H1 (cell line): ENCODE measurements at regions not wholly inside any gene's neighbourhood (a gene's known extent, or its start where the extent isn't known, plus 50 kb on each side); places are given as distances from the start of the nearest gene placed in this dataset.

Source experiments
- CTCF ChIA-PET: fragments of 300-600 bp; sonication (Branson Sonifier 250); formaldehyde crosslinking; loops from one replicate; lab custom pipeline; 2021; ENCODE audit not compliant: partially characterized antibody; lab: Charles Lee
- POLR2A ChIA-PET: fragments of 300-600 bp; sonication (Branson Sonifier 250); formaldehyde crosslinking; loops from one replicate; lab custom pipeline; 2021; ENCODE audit warnings: inconsistent platforms; ENCODE audit not compliant: partially characterized antibody; lab: Charles Lee
- DNase-seq, 2 experiments: peaks; one replicate each; pipeline versions ENCODE4 v3.0.0 to v3.0.0-alpha.2; 2010 to 2022; ENCODE audit warnings: low spot score in 2 of 2, low read depth in 1 of 2, mixed read lengths in 1 of 2
- FAIRE-seq: peaks from 2 replicates; lab custom pipeline; 2011; peaks lifted over from hg19 to GRCh38; lab: Jason Lieb, UNC
- H2AFZ ChIP-seq: 2 replicates; pipeline ENCODE4 v1.8.1; 2012; ENCODE audit warnings: low read length, inconsistent platforms
- H2AK5ac ChIP-seq: 2 replicates; pipeline ENCODE4 v1.6.1; 2013; ENCODE audit warnings: low read depth, low read length
- H2BK120ac ChIP-seq: replicated peaks from 2 replicates; pipeline ENCODE3; 2013; ENCODE audit warnings: low read depth, low read length, inconsistent platforms
- H2BK12ac ChIP-seq: 2 replicates; pipeline ENCODE4 v1.6.1; 2013; ENCODE audit warnings: low read depth, low read length
- H2BK15ac ChIP-seq: 2 replicates; pipeline ENCODE4 v1.6.1; 2013; ENCODE audit warnings: low read length
- H2BK20ac ChIP-seq: 2 replicates; pipeline ENCODE4 v1.6.1; 2013; ENCODE audit warnings: low read length
- H2BK5ac ChIP-seq: 2 replicates; pipeline ENCODE4 v1.6.1; 2013; ENCODE audit warnings: low read depth, low read length
- H3K14ac ChIP-seq: 2 replicates; pipeline ENCODE4 v1.6.1; 2013; ENCODE audit warnings: inconsistent platforms; ENCODE audit not compliant: insufficient read length
- H3K18ac ChIP-seq: 2 replicates; pipeline ENCODE4 v1.6.1; 2013; ENCODE audit warnings: low read length; ENCODE audit errors: extremely low read depth
- H3K23ac ChIP-seq: 2 replicates; pipeline ENCODE4 v1.6.1; 2013; ENCODE audit warnings: inconsistent platforms; ENCODE audit not compliant: insufficient read length
- H3K23me2 ChIP-seq: 2 replicates; pipeline ENCODE4 v1.6.1; 2013; ENCODE audit warnings: low read depth, low read length
- H3K27ac ChIP-seq: 2 replicates; pipeline ENCODE4 v1.6.1; 2011; ENCODE audit warnings: low read depth, low read length, inconsistent platforms
- H3K27me3 ChIP-seq, 4 experiments: replicated peaks in 1 of 4; 1 replicate in 1 of 4; 2 replicates in 3 of 4; pipeline versions ENCODE4 v1.6.1 to v1.8.1; 2011 to 2013; ENCODE audit warnings: low read length in 3 of 4, mild to moderate bottlenecking in 3 of 4, inconsistent platforms in 2 of 4, mixed read lengths in 2 of 4, moderate library complexity in 1 of 4; ENCODE audit not compliant: control insufficient read depth in 3 of 4, insufficient read depth in 3 of 4; ENCODE audit errors: extremely low read depth in 1 of 4
- H3K36me3 ChIP-seq, 4 experiments: 2 replicates each; pipeline versions ENCODE4 v1.6.1 to v1.8.1; 2011 to 2013; ENCODE audit warnings: mild to moderate bottlenecking in 4 of 4, low read length in 3 of 4, moderate library complexity in 2 of 4, control low read depth in 1 of 4, inconsistent platforms in 1 of 4; ENCODE audit not compliant: insufficient read depth in 4 of 4, control insufficient read depth in 2 of 4
- H3K4ac ChIP-seq: replicated peaks from 2 replicates; pipeline ENCODE3; 2013; ENCODE audit warnings: low read length, low read depth, mixed read lengths, inconsistent platforms; ENCODE audit not compliant: insufficient read length
- H3K4me1 ChIP-seq, 4 experiments: replicated peaks in 1 of 4; 1 replicate in 1 of 4; 2 replicates in 3 of 4; pipeline versions ENCODE4 v1.6.1 to v1.8.1; 2011 to 2013; ENCODE audit warnings: low read length in 3 of 4, inconsistent platforms in 2 of 4, mixed read lengths in 1 of 4; ENCODE audit not compliant: insufficient read depth in 4 of 4, control insufficient read depth in 3 of 4
- H3K4me2 ChIP-seq, 2 experiments: 2 replicates each; pipeline versions ENCODE4 v1.6.1 to v1.8.1; 2011 to 2013; ENCODE audit warnings: low read depth in 2 of 2, low read length in 2 of 2, control low read depth in 1 of 2, inconsistent platforms in 1 of 2, mild to moderate bottlenecking in 1 of 2; ENCODE audit not compliant: insufficient read depth in 1 of 2
- H3K4me3 ChIP-seq, 4 experiments: fragments of 200-600, 300-600 bp in 1 of 4; sonication (generic), shearing (Covaris generic), sonication (Bioruptor Twin) in 1 of 4; 2 replicates each; pipeline versions ENCODE4 v1.5.1 to v1.8.1; 2011 to 2016; ENCODE audit warnings: low read length in 4 of 4, low read depth in 3 of 4, control low read depth in 2 of 4, inconsistent platforms in 2 of 4, mild to moderate bottlenecking in 2 of 4, mixed read lengths in 1 of 4, moderate library complexity in 1 of 4; ENCODE audit not compliant: insufficient read depth in 2 of 4; ENCODE audit errors: extremely low read depth in 1 of 4
- H3K56ac ChIP-seq: replicated peaks from 2 replicates; pipeline ENCODE3; 2013; ENCODE audit warnings: low read depth, mild to moderate bottlenecking, mixed read lengths, low read length, inconsistent platforms; ENCODE audit not compliant: insufficient read length
- H3K79me1 ChIP-seq: 2 replicates; pipeline ENCODE4 v1.6.1; 2013; ENCODE audit warnings: low read depth, low read length, control low read depth
- H3K79me2 ChIP-seq, 2 experiments: 2 replicates each; pipeline versions ENCODE4 v1.6.1 to v1.8.1; 2012 to 2013; ENCODE audit warnings: low read length in 2 of 2, mild to moderate bottlenecking in 2 of 2, inconsistent platforms in 1 of 2; ENCODE audit not compliant: insufficient read depth in 2 of 2, control insufficient read depth in 1 of 2
- H3K9ac ChIP-seq, 4 experiments: replicated peaks in 1 of 4; 1 replicate in 1 of 4; 2 replicates in 3 of 4; pipeline versions ENCODE4 v1.6.1 to v1.8.1; 2011 to 2013; ENCODE audit warnings: low read depth in 3 of 4, low read length in 3 of 4, control low read depth in 2 of 4, mild to moderate bottlenecking in 2 of 4, moderate library complexity in 2 of 4, inconsistent platforms in 1 of 4; ENCODE audit errors: extremely low read depth in 1 of 4
- H3K9me3 ChIP-seq, 2 experiments: 2 replicates each; pipeline versions ENCODE4 v1.6.1 to v1.8.1; 2012 to 2013; ENCODE audit warnings: mild to moderate bottlenecking in 2 of 2, moderate library complexity in 2 of 2, control low read depth in 1 of 2, inconsistent platforms in 1 of 2, low read depth in 1 of 2, low read length in 1 of 2, mixed read lengths in 1 of 2; ENCODE audit not compliant: insufficient read depth in 2 of 2
- H4K20me1 ChIP-seq, 2 experiments: replicated peaks in 1 of 2; 2 replicates each; pipeline versions ENCODE3 to v1.8.1; 2011 to 2013; ENCODE audit warnings: inconsistent platforms in 2 of 2, low read length in 2 of 2, mild to moderate bottlenecking in 1 of 2; ENCODE audit not compliant: insufficient read depth in 2 of 2, control insufficient read depth in 1 of 2
- H4K5ac ChIP-seq: 2 replicates; pipeline ENCODE4 v1.6.1; 2013; ENCODE audit warnings: low read length, low read depth, mixed read lengths, inconsistent platforms; ENCODE audit not compliant: insufficient read length
- H4K8ac ChIP-seq: 2 replicates; pipeline ENCODE4 v1.8.0; 2013; ENCODE audit warnings: mild to moderate bottlenecking, moderate library complexity, low read length, inconsistent platforms; ENCODE audit not compliant: insufficient read depth; ENCODE audit errors: extremely low read depth
- H4K91ac ChIP-seq: replicated peaks from 2 replicates; pipeline ENCODE3; 2013; ENCODE audit warnings: low read length, mixed read lengths, inconsistent platforms; ENCODE audit not compliant: insufficient read length
- ATF2 ChIP-seq: IDR thresholded peaks from 2 replicates; pipeline ENCODE4 v1.6.1; 2012; ENCODE audit warnings: low read length, inconsistent platforms
- CHD1 ChIP-seq: IDR thresholded peaks from 2 replicates; pipeline ENCODE4 v1.6.1; 2012; ENCODE audit warnings: low read depth, low read length, improper control_type of control experiment
- CHD2 ChIP-seq: IDR thresholded peaks from 2 replicates; pipeline ENCODE4 v1.6.1; 2012; ENCODE audit warnings: low read length, improper control_type of control experiment
- KDM4A ChIP-seq: IDR thresholded peaks from one replicate; pipeline ENCODE4 v1.7.1; 2012; ENCODE audit warnings: low read depth, mild to moderate bottlenecking, moderate library complexity, low read length, inconsistent platforms; ENCODE audit not compliant: severe bottlenecking
- PHF8 ChIP-seq: fragments of 200-600 bp; sonication (generic); conservative IDR thresholded peaks from 2 replicates; pipeline ENCODE4 v1.7.1; 2012; ENCODE audit warnings: low read depth, mild to moderate bottlenecking, inconsistent platforms, low read length, moderate library complexity
- SP4 ChIP-seq: IDR thresholded peaks from 2 replicates; pipeline ENCODE4 v1.6.1; 2012; ENCODE audit warnings: low read length, inconsistent platforms
- SRF ChIP-seq: IDR thresholded peaks from 2 replicates; pipeline ENCODE4 v1.6.1; 2011; ENCODE audit warnings: mild to moderate bottlenecking, low read depth, low read length, moderate library complexity
- WGBS, 2 experiments: shearing (Covaris generic) in 1 of 2; methylation state at CpG; one replicate each; pipeline versions ENCODE4 v1.1.6 to v1.1.7; 2013 to 2015; ENCODE audit warnings: low lambda C conversion rate in 2 of 2, mixed read lengths in 2 of 2, inconsistent platforms in 1 of 2, low coverage in 1 of 2, missing lambda C conversion rate in 1 of 2; ENCODE audit not compliant: insufficient replicate concordance in 2 of 2, insufficient coverage in 1 of 2, insufficient read length in 1 of 2; ENCODE audit errors: extremely low coverage in 1 of 2, missing lambda C conversion rate in 1 of 2; 5-methylcytosine and 5-hydroxymethylcytosine counted together

- no peak overlapping the region for H4K8ac ChIP-seq
- no peak overlapping the region for H2BK5ac ChIP-seq
- no peak overlapping the region for H3K4me2 ChIP-seq
- no peak for DNase-seq
- H3K36me3 ChIP-seq: no peaks in the 10 kb centered on the region
- no peak overlapping the region for H2AK5ac ChIP-seq
- CTCF ChIA-PET: interaction anchor here (0.7 kb wide), 2 partner anchors 235 to 1045 kb away, joined by 3 read pairs; no protein-coding TSS in a partner anchor
- H3K79me2 ChIP-seq: no peaks in the 10 kb centered on the region
- H3K79me1 ChIP-seq: no peaks in the 10 kb centered on the region
- H2BK20ac ChIP-seq: no peak overlapping the region
- H3K4ac ChIP-seq: no peak overlapping the region
- H2BK15ac ChIP-seq: no peak overlapping the region
- no peak overlapping the region for H3K18ac ChIP-seq
- no peaks in the 10 kb centered on the region for H3K27me3 ChIP-seq
- H2BK12ac ChIP-seq: no peak overlapping the region
- no peak overlapping the region for H3K23ac ChIP-seq
- no peaks in the 10 kb centered on the region for H3K23me2 ChIP-seq
- no peak overlapping the region for H3K4me3 ChIP-seq
- H3K4me1 ChIP-seq: no peaks in the 10 kb centered on the region
- POLR2A ChIA-PET: no interaction called here
- H4K20me1 ChIP-seq: peaks cover 0 to 1% of the 10 kb centered on the region in 2 experiments
- no peak overlapping the region for H4K5ac ChIP-seq
- no peak overlapping the region for H3K14ac ChIP-seq
- H4K91ac ChIP-seq: no peak overlapping the region
- TF ChIP-seq ATF2: no peak
- no peak for TF ChIP-seq SP4
- no peak for TF ChIP-seq SRF
- no peak for TF ChIP-seq KDM4A
- TF ChIP-seq CHD2: no peak
- TF ChIP-seq CHD1: no peak
- TF ChIP-seq PHF8: no peak
- TF ChIP-seq, all 59 proteins: peak for 0
- 93% methylated on average over 2 of the region's 2 CpGs; no CpG with 5 or more reads in 1 of the 2 experiments for WGBS, 2 experiments
- no peak overlapping the region for H3K9ac ChIP-seq
- no peaks in the 10 kb centered on the region for H3K9me3 ChIP-seq
- H2AFZ ChIP-seq: no peak overlapping the region
- H3K56ac ChIP-seq: no peak overlapping the region
- no peak for FAIRE-seq
- H2BK120ac ChIP-seq: no peak overlapping the region
- H3K27ac ChIP-seq: no peak overlapping the region
Observed at GRCh38 chr16:76964464-76965154, 226.4 kb upstream of the MON1B start.
